ENCODE measurements at regions not wholly inside any gene's neighbourhood (a gene's known extent, or its start where the extent isn't known, plus 50 kb on each side); places are given as distances from the start of the nearest gene placed in this dataset.

DNA sequence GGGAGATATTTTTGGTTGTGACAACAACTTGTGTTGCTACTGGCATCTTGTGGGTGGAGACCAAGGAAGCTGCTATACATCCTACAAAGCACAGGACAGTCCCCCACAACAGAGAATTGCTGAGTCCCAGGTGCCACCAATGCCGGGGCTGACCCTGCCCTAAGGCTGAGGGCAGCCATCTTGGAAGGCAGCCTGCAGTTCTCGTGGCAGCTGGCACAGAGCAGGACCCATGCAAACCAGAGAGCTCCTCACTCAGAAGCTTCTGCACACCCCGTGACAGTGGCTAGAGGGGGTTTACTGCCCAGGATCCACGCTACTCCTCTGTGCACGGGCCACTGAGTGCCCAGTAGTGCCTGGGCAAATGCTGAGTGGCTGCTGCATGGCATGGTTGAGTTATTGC, 143.4 kb downstream of the CTTN start:
- TF ChIP-seq CTCF (IDR thresholded peaks at IDR 0.05 in 2 of 3, conservative IDR thresholded peaks at IDR 0.05 in 1 of 3; ENCODE audit: borderline replicate concordance in 1 of 3, insufficient read depth in 1 of 3, low read depth in 2 of 3, low read length in 2 of 3): no peak
- TF ChIP-seq CBX3 (IDR thresholded peaks at IDR 0.05; ENCODE audit: low read depth): no peak
- TF ChIP-seq EZH2 (IDR thresholded peaks at IDR 0.05): no peak
- no peak for TF ChIP-seq ATF3 (IDR thresholded peaks at IDR 0.05)
- no peak for TF ChIP-seq SP1 (IDR thresholded peaks at IDR 0.05; ENCODE audit: low read depth)
